ENCODE measurements at regions not wholly inside any gene's neighbourhood (a gene's known extent, or its start where the extent isn't known, plus 50 kb on each side); places are given as distances from the start of the nearest gene placed in this dataset.

DNA sequence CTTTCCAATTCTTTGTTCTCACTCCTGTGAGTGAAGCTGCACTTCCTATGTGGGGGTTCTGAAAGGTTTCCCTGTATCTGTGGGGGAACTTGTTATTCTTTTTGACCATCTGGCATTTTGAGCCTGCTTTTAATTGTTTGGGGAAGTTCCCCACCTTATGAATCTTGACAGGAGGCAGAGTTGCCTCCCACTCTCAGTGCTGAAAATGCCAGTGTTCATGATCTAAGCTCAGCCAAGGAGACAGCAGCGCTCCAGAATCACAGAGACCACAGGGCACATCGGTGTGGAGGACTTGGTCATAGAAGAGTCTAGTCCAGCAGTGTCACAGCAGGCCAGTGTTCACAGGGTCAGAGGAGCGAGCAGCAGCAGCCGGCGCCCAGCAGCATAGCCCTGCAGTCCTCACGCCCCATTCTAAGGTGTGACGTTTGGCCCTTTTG, 63.8 kb upstream of the PRDX6 start:
- DNase-seq: no peak

More for the DNA sequence above, 63.8 kb upstream of the PRDX6 start:
- Histone ChIP-seq H2BK5ac (ENCODE audit: low read depth, low read length, poor library complexity, severe bottlenecking) (no peak overlapping the region), H3K79me1 (ENCODE audit: low read depth in 1 of 2, low read length in 2 of 2) (no peaks in the 10 kb centered on the region), H3K23ac (ENCODE audit: low read depth, low read length) (no peak overlapping the region), H3K27me3 (ENCODE audit: control insufficient read depth, insufficient read depth, low read length) (no peaks in the 10 kb centered on the region), H2BK15ac (ENCODE audit: low read depth, low read length) (peak overlapping the region; percentile 39; the same call in 1 of the 3 replicates), H3K18ac (ENCODE audit: low read depth, low read length) (no peak overlapping the region), H2AK5ac (ENCODE audit: low read depth, low read length) (peak overlapping the region; percentile 44; the same call in 1 of the 2 replicates), H3K4me2 (ENCODE audit: low read depth, low read length) (no peak overlapping the region), H3K9ac (ENCODE audit: low read depth, low read length) (no peak overlapping the region), H4K8ac (ENCODE audit: low read depth in 2 of 2, low read length in 2 of 2) (no peak overlapping the region), H3K9me1 (ENCODE audit: insufficient read depth, low read length) (peaks cover 12% of the 10 kb centered on the region), H3K36me3 (ENCODE audit: control insufficient read depth, insufficient read depth, low read length) (peaks cover 4% of the 10 kb centered on the region; the same call in 1 of the 2 replicates), H4K5ac (ENCODE audit: low read depth, low read length) (no peak overlapping the region), H4K20me1 (ENCODE audit: insufficient read depth, low read length) (no peaks in the 10 kb centered on the region), H2BK20ac (ENCODE audit: low read depth, low read length) (no peak overlapping the region), H3K56ac (ENCODE audit: extremely low read depth, insufficient read depth, low read length) (no peak overlapping the region), H3K27ac (ENCODE audit: insufficient read depth, low read length) (no peak overlapping the region), H2AFZ (replicated peaks; ENCODE audit: low read length, poor library complexity) (no peak overlapping the region), H3K4me3 (ENCODE audit: insufficient read depth, low read depth, low read length) (no peak overlapping the region), H3K9me3 (ENCODE audit: control insufficient read depth, insufficient read depth, low read length) (no peaks in the 10 kb centered on the region), H2AK9ac (replicated peaks; ENCODE audit: low read depth, low read length, poor library complexity) (no peak overlapping the region), H3K4ac (ENCODE audit: low read depth, low read length) (0 out of 2 replicates have a peak overlapping the region, but pooled peaks have one; percentile 6), H2BK120ac (ENCODE audit: low read depth, low read length) (0 out of 2 replicates have a peak overlapping the region, but pooled peaks have one; percentile 14), H3K14ac (replicated peaks; ENCODE audit: low read depth, low read length) (no peak overlapping the region; the same call in 1 of the 2 replicates), H4K91ac (ENCODE audit: insufficient read depth, low read depth, low read length) (no peak overlapping the region), H3K4me1 (ENCODE audit: control insufficient read depth, insufficient read depth, low read length) (peaks cover 8% of the 10 kb centered on the region)
- TF ChIP-seq NFE2L2 (IDR thresholded peaks at IDR 0.05; ENCODE audit: low read depth, low read length) (no peak), CEBPB (IDR thresholded peaks at IDR 0.05; ENCODE audit: low read depth, low read length) (no peak), FOS (IDR thresholded peaks at IDR 0.05; ENCODE audit: low read depth, low read length) (no peak), MXI1 (IDR thresholded peaks at IDR 0.05; ENCODE audit: borderline replicate concordance, low read depth, low read length) (no peak), BHLHE40 (IDR thresholded peaks at IDR 0.05; ENCODE audit: low read depth, low read length) (no peak), MAZ (IDR thresholded peaks at IDR 0.05; ENCODE audit: borderline replicate concordance, low read depth, low read length) (no peak), SMC3 (IDR thresholded peaks at IDR 0.05; ENCODE audit: low read depth, low read length) (no peak), MAFK (IDR thresholded peaks at IDR 0.05; ENCODE audit: low read depth, low read length) (no peak), CHD1 (IDR thresholded peaks at IDR 0.05; ENCODE audit: low read depth, low read length) (no peak), RFX5 (IDR thresholded peaks at IDR 0.05; ENCODE audit: low read depth, low read length) (no peak), POLR2A (IDR thresholded peaks at IDR 0.05; ENCODE audit: low read depth, low read length) (no peak), RCOR1 (IDR thresholded peaks at IDR 0.05; ENCODE audit: insufficient replicate concordance, low read length) (no peak)
- TF ChIP-seq, protein P1, sequence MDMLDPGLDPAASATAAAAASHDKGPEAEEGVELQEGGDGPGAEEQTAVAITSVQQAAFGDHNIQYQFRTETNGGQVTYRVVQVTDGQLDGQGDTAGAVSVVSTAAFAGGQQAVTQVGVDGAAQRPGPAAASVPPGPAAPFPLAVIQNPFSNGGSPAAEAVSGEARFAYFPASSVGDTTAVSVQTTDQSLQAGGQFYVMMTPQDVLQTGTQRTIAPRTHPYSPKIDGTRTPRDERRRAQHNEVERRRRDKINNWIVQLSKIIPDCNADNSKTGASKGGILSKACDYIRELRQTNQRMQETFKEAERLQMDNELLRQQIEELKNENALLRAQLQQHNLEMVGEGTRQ (IDR thresholded peaks at IDR 0.05; ENCODE audit: low read depth, low read length): no peak
- TF ChIP-seq, protein P2, sequence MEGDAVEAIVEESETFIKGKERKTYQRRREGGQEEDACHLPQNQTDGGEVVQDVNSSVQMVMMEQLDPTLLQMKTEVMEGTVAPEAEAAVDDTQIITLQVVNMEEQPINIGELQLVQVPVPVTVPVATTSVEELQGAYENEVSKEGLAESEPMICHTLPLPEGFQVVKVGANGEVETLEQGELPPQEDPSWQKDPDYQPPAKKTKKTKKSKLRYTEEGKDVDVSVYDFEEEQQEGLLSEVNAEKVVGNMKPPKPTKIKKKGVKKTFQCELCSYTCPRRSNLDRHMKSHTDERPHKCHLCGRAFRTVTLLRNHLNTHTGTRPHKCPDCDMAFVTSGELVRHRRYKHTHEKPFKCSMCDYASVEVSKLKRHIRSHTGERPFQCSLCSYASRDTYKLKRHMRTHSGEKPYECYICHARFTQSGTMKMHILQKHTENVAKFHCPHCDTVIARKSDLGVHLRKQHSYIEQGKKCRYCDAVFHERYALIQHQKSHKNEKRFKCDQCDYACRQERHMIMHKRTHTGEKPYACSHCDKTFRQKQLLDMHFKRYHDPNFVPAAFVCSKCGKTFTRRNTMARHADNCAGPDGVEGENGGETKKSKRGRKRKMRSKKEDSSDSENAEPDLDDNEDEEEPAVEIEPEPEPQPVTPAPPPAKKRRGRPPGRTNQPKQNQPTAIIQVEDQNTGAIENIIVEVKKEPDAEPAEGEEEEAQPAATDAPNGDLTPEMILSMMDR (conservative IDR thresholded peaks at IDR 0.05; ENCODE audit: low read depth, low read length): no peak
- TF ChIP-seq, protein P3, sequence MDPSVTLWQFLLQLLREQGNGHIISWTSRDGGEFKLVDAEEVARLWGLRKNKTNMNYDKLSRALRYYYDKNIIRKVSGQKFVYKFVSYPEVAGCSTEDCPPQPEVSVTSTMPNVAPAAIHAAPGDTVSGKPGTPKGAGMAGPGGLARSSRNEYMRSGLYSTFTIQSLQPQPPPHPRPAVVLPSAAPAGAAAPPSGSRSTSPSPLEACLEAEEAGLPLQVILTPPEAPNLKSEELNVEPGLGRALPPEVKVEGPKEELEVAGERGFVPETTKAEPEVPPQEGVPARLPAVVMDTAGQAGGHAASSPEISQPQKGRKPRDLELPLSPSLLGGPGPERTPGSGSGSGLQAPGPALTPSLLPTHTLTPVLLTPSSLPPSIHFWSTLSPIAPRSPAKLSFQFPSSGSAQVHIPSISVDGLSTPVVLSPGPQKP (IDR thresholded peaks at IDR 0.05; ENCODE audit: borderline replicate concordance, low read depth, low read length): no peak
- dilution Hi-C loops (cut with HindIII; ENCODE audit: low sequenced_read_pairs, unreplicated experiment): no loop called here
- POLR2A ChIA-PET (ENCODE audit: unreplicated experiment): no interaction called here
- CTCF ChIA-PET: interaction anchor here (1.0 kb wide), 1 partner anchor 12 kb away, joined by 3 read pairs; no protein-coding TSS in a partner anchor
- in situ Hi-C loops (cut with MboI; ENCODE audit: low sequenced_read_pairs): loop anchor here (10.0 kb wide), 1 partner anchor 588 kb away; no protein-coding TSS in a partner anchor
- 88% methylated on average over 6 of the region's 7 CpGs; no CpG with 5 or more reads in 1 of the 2 experiments for WGBS, 2 experiments (ENCODE audit: extremely low coverage in 2 of 2, insufficient read length in 1 of 2)
- no TSS peak for BruUV-seq (replicated peaks)
- intact Hi-C loops (cut with micrococcal nuclease): loop anchor here (2.0 kb wide), 1 partner anchor 206 kb away; the partner anchor contains the start of gene TNFSF4
- no peak for ATAC-seq (ENCODE audit: low read depth)

All from IMR-90 (cell line).